GM21619 (cell line): ENCODE measurements at regions not wholly inside any gene's neighbourhood (a gene's known extent, or its start where the extent isn't known, plus 50 kb on each side); places are given as distances from the start of the nearest gene placed in this dataset.
"Not testable (repeated sequence)": the region's sequence is repeated elsewhere in the genome, so short reads cannot be mapped to it uniquely, and the experiment has no call there.

Experiments used
- ATAC-seq: cut with Tn5 transposase; IDR thresholded peaks from one replicate; pipeline ENCODE4 v1.9.1; 2021; ENCODE audit not compliant: unreplicated experiment

- ATAC-seq, result no peak
These were observed 272.8 kb downstream of the RND3 start for GRCh38 chr2:150214626-150215025.

GRCh38 chr2:150212722-150213171 lies 274.7 kb downstream of the RND3 start:
- no peak for ATAC-seq

GRCh38 chr2:150211164-150211631 lies 276.3 kb downstream of the RND3 start:
- no peak for ATAC-seq

GRCh38 chr2:150209746-150210145 lies 277.7 kb downstream of the RND3 start:
- ATAC-seq, result no peak

GRCh38 chr2:150208689-150209088 lies 278.8 kb downstream of the RND3 start:
- ATAC-seq, result no peak

- no peak for ATAC-seq
These were observed 279.5 kb downstream of the RND3 start for GRCh38 chr2:150207979-150208378.

GRCh38 chr2:150204451-150204850 lies 283.0 kb downstream of the RND3 start:
- ATAC-seq, result no peak

- not testable (repeated sequence) for ATAC-seq
These were observed 292.7 kb downstream of the RND3 start for GRCh38 chr2:150194816-150195215.

GRCh38 chr2:150192701-150193100 lies 294.8 kb downstream of the RND3 start:
- ATAC-seq, result no peak

GRCh38 chr2:150191349-150191748 lies 296.1 kb downstream of the RND3 start:
- no peak for ATAC-seq

- ATAC-seq, result no peak
These were observed 296.9 kb downstream of the RND3 start for GRCh38 chr2:150190546-150190945.

GRCh38 chr2:150188800-150189199 lies 298.7 kb downstream of the RND3 start:
- ATAC-seq, result no peak

- ATAC-seq, result no peak
These were observed 299.3 kb downstream of the RND3 start for GRCh38 chr2:150188177-150188576.

GRCh38 chr2:150182566-150183235 lies 304.8 kb downstream of the RND3 start:
- ATAC-seq, result no peak

GRCh38 chr2:150178591-150178990 lies 308.9 kb downstream of the RND3 start:
- no peak for ATAC-seq

- no peak for ATAC-seq
These were observed 312.5 kb downstream of the RND3 start for GRCh38 chr2:150174971-150175421.

- ATAC-seq, result no peak
These were observed 313.2 kb downstream of the RND3 start for GRCh38 chr2:150174056-150174805.

GRCh38 chr2:150171065-150171548 lies 316.4 kb downstream of the RND3 start:
- ATAC-seq, result no peak

- ATAC-seq, result no peak
These were observed 318.2 kb downstream of the RND3 start for GRCh38 chr2:150169237-150169629.

- no peak for ATAC-seq
These were observed 318.8 kb downstream of the RND3 start for GRCh38 chr2:150168595-150169236.

GRCh38 chr2:150167711-150168110 lies 319.8 kb downstream of the RND3 start:
- peak; percentile 95 for ATAC-seq
